Ammon's horn (tissue), 1 donor: ENCODE measurements at regions not wholly inside any gene's neighbourhood (a gene's known extent, or its start where the extent isn't known, plus 50 kb on each side); places are given as distances from the start of the nearest gene placed in this dataset.
"Not testable (repeated sequence)": the region's sequence is repeated elsewhere in the genome, so short reads cannot be mapped to it uniquely, and the experiment has no call there.

ENCODE experiments used
- DNase-seq: peaks from one replicate; pipeline ENCODE4 v3.0.0-alpha.2; 2016; ENCODE audit warnings: low spot score

GRCh38 chr6:3900744-3901336, 51.7 kb downstream of the FAM50B start:
- no peak for DNase-seq

GRCh38 chr6:3902871-3903648, 53.9 kb downstream of the FAM50B start:
- peak; percentile 60 for DNase-seq

- DNase-seq = no peak
These were observed 55.3 kb downstream of the FAM50B start for GRCh38 chr6:3904518-3904917.

- no peak for DNase-seq
These were observed 57.0 kb downstream of the FAM50B start for GRCh38 chr6:3905945-3906845.

- DNase-seq = no peak
These were observed 57.6 kb downstream of the FAM50B start for GRCh38 chr6:3906846-3907151.

- DNase-seq = no peak
These were observed 59.0 kb downstream of the FAM50B start for GRCh38 chr6:3908223-3908622.

- no peak for DNase-seq
These were observed 59.8 kb downstream of the FAM50B start for GRCh38 chr6:3908961-3909360.

- DNase-seq = no peak
These were observed 61.0 kb downstream of the FAM50B start for GRCh38 chr6:3910106-3910663.

GRCh38 chr6:3911130-3911529, 62.0 kb downstream of the FAM50B start:
- no peak for DNase-seq

GRCh38 chr6:3911614-3912336, 62.6 kb downstream of the FAM50B start:
- no peak for DNase-seq

GRCh38 chr6:3912361-3913076, 63.3 kb downstream of the FAM50B start:
- no peak for DNase-seq

- DNase-seq = peak; percentile 63
These were observed 64.1 kb downstream of the FAM50B start for GRCh38 chr6:3913077-3913957.

- no peak for DNase-seq
These were observed 64.8 kb downstream of the FAM50B start for GRCh38 chr6:3913958-3914337.

GRCh38 chr6:3915076-3915791, 66.1 kb downstream of the FAM50B start:
- no peak for DNase-seq

- no peak for DNase-seq
These were observed 67.0 kb downstream of the FAM50B start for GRCh38 chr6:3916211-3916610.

GRCh38 chr6:3916749-3917148, 67.6 kb downstream of the FAM50B start:
- not testable (repeated sequence) for DNase-seq

GRCh38 chr6:3918469-3918868, 69.3 kb downstream of the FAM50B start:
- DNase-seq = no peak

GRCh38 chr6:3919130-3919628, 70.0 kb downstream of the FAM50B start:
- no peak for DNase-seq

GRCh38 chr6:3919849-3920248, 70.7 kb downstream of the FAM50B start:
- DNase-seq = no peak
